Astrocyte (in vitro differentiated cells and primary cell): ENCODE measurements at regions not wholly inside any gene's neighbourhood (a gene's known extent, or its start where the extent isn't known, plus 50 kb on each side); places are given as distances from the start of the nearest gene placed in this dataset.

ENCODE experiments used
- DNase-seq: peaks from one replicate; pipeline ENCODE4 v3.0.0-alpha.2; 2010; ENCODE audit warnings: low read depth
- FAIRE-seq: peaks from 2 replicates; lab custom pipeline; 2011; peaks lifted over from hg19 to GRCh38; lab: Jason Lieb, UNC
- H2AFZ ChIP-seq: 2 replicates; pipeline ENCODE4 v1.6.0; 2012; ENCODE audit warnings: low read depth, low read length, inconsistent platforms
- H3K27ac ChIP-seq: 2 replicates; pipeline ENCODE4 v1.5.1; 2011; ENCODE audit warnings: low read depth, low read length, inconsistent platforms
- H3K27me3 ChIP-seq: 2 replicates; pipeline ENCODE4 v1.6.0; 2011; ENCODE audit warnings: low read length, inconsistent platforms; ENCODE audit not compliant: insufficient read depth
- H3K36me3 ChIP-seq: 2 replicates; pipeline ENCODE4 v1.5.1; 2011; ENCODE audit warnings: low read length, inconsistent platforms; ENCODE audit not compliant: insufficient read depth
- H3K4me1 ChIP-seq: 2 replicates; pipeline ENCODE4 v1.5.1; 2011; ENCODE audit warnings: low read length, inconsistent platforms; ENCODE audit not compliant: insufficient read depth
- H3K4me2 ChIP-seq: 2 replicates; pipeline ENCODE4 v1.6.0; 2012; ENCODE audit warnings: low read length, inconsistent platforms
- H3K4me3 ChIP-seq: 2 replicates; pipeline ENCODE4 v1.5.1; 2011; ENCODE audit warnings: low read depth, mild to moderate bottlenecking, low read length, inconsistent platforms; ENCODE audit not compliant: insufficient read depth
- H3K79me2 ChIP-seq: 2 replicates; pipeline ENCODE4 v1.6.0; 2012; ENCODE audit warnings: mild to moderate bottlenecking, low read length, inconsistent platforms; ENCODE audit not compliant: insufficient read depth
- H3K9ac ChIP-seq: 2 replicates; pipeline ENCODE4 v1.6.0; 2012; ENCODE audit warnings: mild to moderate bottlenecking, low read length, inconsistent platforms
- H3K9me3 ChIP-seq: 2 replicates; pipeline ENCODE4 v1.5.1; 2012; ENCODE audit warnings: low read depth, mild to moderate bottlenecking, low read length, inconsistent platforms; ENCODE audit not compliant: insufficient read depth
- H4K20me1 ChIP-seq: 2 replicates; pipeline ENCODE4 v1.6.0; 2012; ENCODE audit warnings: low read length, inconsistent platforms; ENCODE audit not compliant: insufficient read depth
- H3K27ac Mint-ChIP-seq: one replicate; pipeline ENCODE4 v1.8.0; 2021; ENCODE audit warnings: mild to moderate bottlenecking, mixed read lengths; ENCODE audit not compliant: unreplicated experiment
- H3K27me3 Mint-ChIP-seq: one replicate; pipeline ENCODE4 v1.8.0; 2021; ENCODE audit warnings: low read depth, mixed read lengths; ENCODE audit not compliant: unreplicated experiment
- H3K36me3 Mint-ChIP-seq: one replicate; pipeline ENCODE4 v1.8.0; 2021; ENCODE audit warnings: low read depth, mixed read lengths; ENCODE audit not compliant: unreplicated experiment
- H3K4me1 Mint-ChIP-seq: one replicate; pipeline ENCODE4 v1.8.0; 2021; ENCODE audit warnings: low read depth, mixed read lengths; ENCODE audit not compliant: unreplicated experiment
- H3K4me3 Mint-ChIP-seq: one replicate; pipeline ENCODE4 v1.8.0; 2021; ENCODE audit warnings: mild to moderate bottlenecking, moderate library complexity, mixed read lengths; ENCODE audit not compliant: unreplicated experiment
- H3K9me3 Mint-ChIP-seq: one replicate; pipeline ENCODE4 v1.8.0; 2021; ENCODE audit warnings: mild to moderate bottlenecking, mixed read lengths; ENCODE audit not compliant: unreplicated experiment
- EZH2 ChIP-seq: IDR thresholded peaks from 2 replicates; pipeline ENCODE4 v1.6.1; 2012; ENCODE audit warnings: mild to moderate bottlenecking, low read length, inconsistent platforms; ENCODE audit not compliant: insufficient read depth
- TF ChIP-seq, protein P1 (sequence below): IDR thresholded peaks from 2 replicates; pipeline ENCODE4 v1.5.1; 2011; ENCODE audit warnings: low read depth, mild to moderate bottlenecking, inconsistent platforms, low read length, moderate library complexity; ENCODE audit not compliant: insufficient read depth

DNA sequence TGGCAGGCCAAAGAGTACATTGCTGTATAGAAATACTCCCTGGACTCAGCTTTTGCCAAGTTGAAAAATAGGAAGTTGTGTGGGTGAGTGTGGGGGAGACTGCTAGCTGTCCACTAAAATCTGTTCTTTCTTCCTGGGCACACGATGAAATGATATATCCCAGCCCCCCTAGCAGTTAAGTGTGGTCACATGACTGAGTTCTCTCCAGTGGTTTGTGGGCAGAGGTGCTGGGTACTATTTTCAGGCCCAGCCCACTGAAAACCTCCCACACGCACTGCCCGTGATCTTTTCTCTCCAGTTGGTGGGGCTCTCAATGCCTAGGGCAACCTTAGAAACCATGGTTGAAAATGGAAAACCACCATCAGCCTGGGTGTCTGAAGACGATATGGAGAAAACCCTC, 119.7 kb upstream of the LMO4 start:
- Histone ChIP-seq H3K79me2 (no peaks in the 10 kb centered on the region), H4K20me1 (no peaks in the 10 kb centered on the region), H3K4me3 (no peak overlapping the region), H3K9me3 (no peaks in the 10 kb centered on the region), H3K27ac (no peak overlapping the region), H3K9ac (no peak overlapping the region), H3K27me3 (no peaks in the 10 kb centered on the region), H2AFZ (no peak overlapping the region), H3K4me2 (no peak overlapping the region), H3K36me3 (no peaks in the 10 kb centered on the region), H3K4me1 (no peaks in the 10 kb centered on the region)
- Mint-ChIP-seq H3K4me3 (no peak overlapping the region), H3K27me3 (peaks cover 3% of the 10 kb centered on the region), H3K36me3 (no peaks in the 10 kb centered on the region), H3K9me3 (peaks cover 4% of the 10 kb centered on the region), H3K27ac (no peak overlapping the region), H3K4me1 (peaks cover 11% of the 10 kb centered on the region)
- TF ChIP-seq, protein P1, sequence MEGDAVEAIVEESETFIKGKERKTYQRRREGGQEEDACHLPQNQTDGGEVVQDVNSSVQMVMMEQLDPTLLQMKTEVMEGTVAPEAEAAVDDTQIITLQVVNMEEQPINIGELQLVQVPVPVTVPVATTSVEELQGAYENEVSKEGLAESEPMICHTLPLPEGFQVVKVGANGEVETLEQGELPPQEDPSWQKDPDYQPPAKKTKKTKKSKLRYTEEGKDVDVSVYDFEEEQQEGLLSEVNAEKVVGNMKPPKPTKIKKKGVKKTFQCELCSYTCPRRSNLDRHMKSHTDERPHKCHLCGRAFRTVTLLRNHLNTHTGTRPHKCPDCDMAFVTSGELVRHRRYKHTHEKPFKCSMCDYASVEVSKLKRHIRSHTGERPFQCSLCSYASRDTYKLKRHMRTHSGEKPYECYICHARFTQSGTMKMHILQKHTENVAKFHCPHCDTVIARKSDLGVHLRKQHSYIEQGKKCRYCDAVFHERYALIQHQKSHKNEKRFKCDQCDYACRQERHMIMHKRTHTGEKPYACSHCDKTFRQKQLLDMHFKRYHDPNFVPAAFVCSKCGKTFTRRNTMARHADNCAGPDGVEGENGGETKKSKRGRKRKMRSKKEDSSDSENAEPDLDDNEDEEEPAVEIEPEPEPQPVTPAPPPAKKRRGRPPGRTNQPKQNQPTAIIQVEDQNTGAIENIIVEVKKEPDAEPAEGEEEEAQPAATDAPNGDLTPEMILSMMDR, result no peak
- TF ChIP-seq EZH2, result no peak
- DNase-seq (no peak), FAIRE-seq (no peak)

DNA sequence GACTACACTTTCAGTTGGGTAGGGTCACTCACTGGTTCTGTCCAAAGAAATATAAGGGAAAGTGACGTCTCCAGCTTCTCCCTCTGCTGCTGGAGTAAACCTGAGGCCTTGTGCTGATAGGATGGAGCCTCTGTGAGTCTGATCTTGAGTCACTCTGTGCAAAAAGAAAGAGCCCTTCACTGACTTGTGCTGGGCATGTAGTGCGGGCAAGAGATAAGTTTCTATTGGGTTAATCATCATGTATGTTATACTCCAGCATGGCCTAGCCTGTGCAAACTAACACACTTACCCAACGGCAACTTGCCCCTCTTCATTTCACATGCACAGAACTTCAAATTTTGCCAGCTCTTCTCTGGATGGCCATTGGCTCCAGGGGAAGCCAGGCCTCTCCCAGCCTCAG, 118.5 kb upstream of the LMO4 start:
- H3K9me3 ChIP-seq, result no peaks in the 10 kb centered on the region
- H3K9me3 Mint-ChIP-seq, result peaks cover 4% of the 10 kb centered on the region
- H3K79me2 ChIP-seq, result no peaks in the 10 kb centered on the region
- no peak overlapping the region for H2AFZ ChIP-seq
- no peak overlapping the region for H3K9ac ChIP-seq
- peaks cover 2% of the 10 kb centered on the region for H3K4me1 Mint-ChIP-seq
- H3K27me3 ChIP-seq, result no peaks in the 10 kb centered on the region
- TF ChIP-seq EZH2, result no peak
- TF ChIP-seq, protein P1, result no peak
- no peaks in the 10 kb centered on the region for H3K36me3 ChIP-seq
- H4K20me1 ChIP-seq, result no peaks in the 10 kb centered on the region
- H3K36me3 Mint-ChIP-seq, result no peaks in the 10 kb centered on the region
- H3K27me3 Mint-ChIP-seq, result peaks cover 3% of the 10 kb centered on the region
- H3K4me3 Mint-ChIP-seq, result no peak overlapping the region
- no peak overlapping the region for H3K27ac ChIP-seq
- H3K27ac Mint-ChIP-seq, result no peak overlapping the region
- H3K4me1 ChIP-seq, result no peaks in the 10 kb centered on the region
- no peak overlapping the region for H3K4me3 ChIP-seq
- DNase-seq, result no peak
- no peak for FAIRE-seq
- H3K4me2 ChIP-seq, result no peak overlapping the region

DNA sequence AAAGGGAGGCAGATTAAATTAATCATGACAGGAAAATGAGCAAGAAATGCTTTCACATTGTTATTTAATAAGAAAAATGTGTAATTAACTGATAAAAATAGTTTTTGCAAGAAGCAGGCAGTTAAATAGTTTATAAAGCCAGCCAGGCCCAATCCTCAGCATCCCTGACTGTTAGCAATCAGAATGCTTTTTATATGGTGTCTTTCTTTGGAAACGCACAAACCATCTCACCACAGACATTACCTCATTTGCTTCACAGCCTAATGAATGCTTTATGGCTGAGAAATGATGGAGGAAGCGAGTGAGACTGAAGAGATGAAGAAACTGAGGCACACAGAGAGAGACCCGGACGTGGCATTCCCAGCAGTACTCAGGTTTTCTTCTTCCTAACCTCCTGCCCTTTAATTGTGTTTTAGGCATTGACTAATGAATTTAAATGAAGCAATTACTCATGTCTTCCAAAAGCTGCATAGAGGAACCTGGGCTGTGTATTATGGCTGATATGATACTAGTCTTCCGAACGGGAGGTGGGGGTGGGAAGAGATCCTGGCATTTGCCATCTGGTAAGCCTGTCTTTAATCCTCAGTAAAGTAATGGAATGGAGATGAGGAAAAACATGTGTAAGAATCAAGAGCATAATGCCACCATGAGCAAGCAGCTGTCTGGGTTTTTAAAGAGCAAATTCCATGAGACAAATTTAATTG, 116.1 kb upstream of the LMO4 start:
- Histone ChIP-seq H4K20me1 (no peaks in the 10 kb centered on the region), H2AFZ (no peak overlapping the region), H3K27ac (no peak overlapping the region), H3K36me3 (no peaks in the 10 kb centered on the region), H3K4me1 (no peaks in the 10 kb centered on the region), H3K4me3 (no peak overlapping the region), H3K9ac (no peak overlapping the region), H3K27me3 (no peaks in the 10 kb centered on the region), H3K4me2 (no peak overlapping the region), H3K9me3 (no peaks in the 10 kb centered on the region), H3K79me2 (no peaks in the 10 kb centered on the region)
- Mint-ChIP-seq H3K4me3 (no peak overlapping the region), H3K36me3 (no peaks in the 10 kb centered on the region), H3K27ac (peak overlapping the region; percentile 2), H3K27me3 (peaks cover 3% of the 10 kb centered on the region), H3K4me1 (peaks cover 2% of the 10 kb centered on the region), H3K9me3 (peaks cover 8% of the 10 kb centered on the region)
- no peak for TF ChIP-seq EZH2
- TF ChIP-seq, protein P1, result no peak
- FAIRE-seq, result no peak
- DNase-seq, result peak; percentile 52
